GM12878 (cell line): ENCODE measurements at regions not wholly inside any gene's neighbourhood (a gene's known extent, or its start where the extent isn't known, plus 50 kb on each side); places are given as distances from the start of the nearest gene placed in this dataset.

Experiments
- ATAC-seq: fragments of 200-7000 bp; cut with Tn5 transposase; 3 replicates; pipeline ENCODE4 v1.9.1; 2020; ENCODE audit warnings: mild to moderate bottlenecking, moderate library complexity
- BruUV-seq: library from RNA; stranded (reverse); fragments of 400-500 nt; replicated peaks from 2 replicates; lab custom pipeline; 2021; lab: Mats Ljungman, UMichigan
- CTCF ChIA-PET: fragments of 300-600 bp; sonication (Branson Sonifier 250); formaldehyde crosslinking; extraction: SDS; loops from one replicate; lab custom pipeline; 2021; ENCODE audit warnings: inconsistent platforms; lab: Yijun Ruan, JAX
- POLR2A ChIA-PET: fragments of 350-600 bp; formaldehyde crosslinking; extraction: SDS; loops from one replicate; lab custom pipeline; 2021; ENCODE audit warnings: inconsistent platforms; lab: Charles Lee
- RAD21 ChIA-PET: fragments of 300-600 bp; sonication (Branson Sonifier 250); formaldehyde crosslinking; loops from one replicate; lab custom pipeline; 2023; ENCODE audit warnings: antibody characterized with exemption; ENCODE audit not compliant: unreplicated experiment; lab: Charles Lee
- SMC1A ChIA-PET: fragments of 300-600 bp; sonication (Branson Sonifier 250); formaldehyde crosslinking; loops from one replicate; lab custom pipeline; 2023; ENCODE audit not compliant: unreplicated experiment, uncharacterized antibody; lab: Charles Lee
- DNase-seq: peaks from one replicate; pipeline ENCODE4 v3.0.0-alpha.2; 2011; ENCODE audit warnings: low read depth, low spot score
- FAIRE-seq: peaks from 3 replicates; lab custom pipeline; 2011; peaks lifted over from hg19 to GRCh38; lab: Jason Lieb, UNC
- H2AFZ ChIP-seq: 2 replicates; pipeline ENCODE4 v1.6.0; 2011; ENCODE audit warnings: low read depth, low read length, control low read depth; ENCODE audit not compliant: control insufficient read depth
- H3K27ac ChIP-seq: 2 replicates; pipeline ENCODE4 v1.5.1; 2011; ENCODE audit warnings: control low read depth; ENCODE audit not compliant: control insufficient read depth, insufficient read depth
- H3K27me3 ChIP-seq, 2 experiments: replicated peaks in 1 of 2; 2 replicates each; pipeline versions ENCODE4 v1.6.0 to v1.6.1; 2011; ENCODE audit warnings: low read length in 1 of 2; ENCODE audit not compliant: control insufficient read depth in 2 of 2, insufficient read depth in 2 of 2
- H3K36me3 ChIP-seq, 2 experiments: 2 replicates each; pipeline ENCODE4 v1.5.1; 2011; ENCODE audit warnings: low read length in 1 of 2; ENCODE audit not compliant: control insufficient read depth in 2 of 2, insufficient read depth in 2 of 2
- H3K4me1 ChIP-seq: 2 replicates; pipeline ENCODE4 v1.6.1; 2011; ENCODE audit warnings: mild to moderate bottlenecking, low read length, moderate library complexity, mixed read lengths; ENCODE audit not compliant: control insufficient read depth, insufficient read depth
- H3K4me2 ChIP-seq: 2 replicates; pipeline ENCODE4 v1.6.0; 2011; ENCODE audit warnings: control low read depth; ENCODE audit not compliant: control insufficient read depth, insufficient read depth
- H3K4me3 ChIP-seq: fragments of 200-600 bp; sonication (generic); 2 replicates; pipeline ENCODE4 v1.5.1; 2016
- H3K79me2 ChIP-seq: 2 replicates; pipeline ENCODE4 v1.6.0; 2011; ENCODE audit warnings: low read length; ENCODE audit not compliant: control insufficient read depth, insufficient read depth
- H3K9ac ChIP-seq: 2 replicates; pipeline ENCODE4 v1.8.0; 2011; ENCODE audit warnings: low read length, control low read depth, mixed read lengths; ENCODE audit not compliant: control insufficient read depth, insufficient read depth
- H3K9me3 ChIP-seq: replicated peaks from 3 replicates; pipeline ENCODE4 v1.5.1; 2011; ENCODE audit warnings: mild to moderate bottlenecking, low read length; ENCODE audit not compliant: control insufficient read depth, insufficient read depth
- H4K20me1 ChIP-seq: 2 replicates; pipeline ENCODE4 v1.6.0; 2011; ENCODE audit not compliant: control insufficient read depth, insufficient read depth
- KDM1A ChIP-seq: fragments of 200-600 bp; sonication (generic); IDR thresholded peaks from 2 replicates; pipeline ENCODE4 v1.6.1; 2016; ENCODE audit warnings: borderline replicate concordance
- NFIC ChIP-seq: IDR thresholded peaks from 2 replicates; pipeline ENCODE4 v1.6.1; 2012; ENCODE audit warnings: low read depth, mild to moderate bottlenecking, inconsistent platforms, low read length, moderate library complexity
- SMAD5 ChIP-seq: IDR thresholded peaks from 2 replicates; pipeline ENCODE4 v1.6.1; 2016; ENCODE audit warnings: antibody characterized with exemption, low read depth
- SMC3 ChIP-seq: IDR thresholded peaks from 2 replicates; pipeline ENCODE4 v1.6.1; 2011; ENCODE audit warnings: low read length, improper control_type of control experiment, borderline replicate concordance
- TCF7 ChIP-seq: IDR thresholded peaks from 2 replicates; pipeline ENCODE4 v1.6.1; 2014; ENCODE audit warnings: antibody characterized with exemption, borderline replicate concordance
- ZBTB33 ChIP-seq: fragments of 450-650 bp; IDR thresholded peaks from 2 replicates; pipeline ENCODE4 v1.6.1; 2017; ENCODE audit warnings: mild to moderate bottlenecking
- ZNF24 ChIP-seq: fragments of 450-650 bp; IDR thresholded peaks from 2 replicates; pipeline ENCODE4 v1.6.1; 2017; ENCODE audit warnings: antibody characterized with exemption, mild to moderate bottlenecking
- ZNF622 ChIP-seq: fragments of 450-650 bp; IDR thresholded peaks from 2 replicates; pipeline ENCODE4 v1.6.1; 2017; ENCODE audit warnings: mild to moderate bottlenecking, inconsistent platforms
- WGBS: methylation state at CpG from one replicate; pipeline ENCODE4 v1.1.6; 2016; ENCODE audit warnings: low lambda C conversion rate; ENCODE audit not compliant: insufficient replicate concordance, insufficient coverage; ENCODE audit errors: missing lambda C conversion rate; 5-methylcytosine and 5-hydroxymethylcytosine counted together
- in situ Hi-C: fragments of 300-500 bp; cut with MboI; formaldehyde crosslinking; loops from 9 replicates; pipeline ENCODE4 v1.14.3; 2018; ENCODE audit warnings: mixed read lengths
- intact Hi-C: fragments of 100-400 bp; cut with micrococcal nuclease; formaldehyde crosslinking; loops from one replicate; pipeline ENCODE4 v1.14.2; 2022; ENCODE audit not compliant: unreplicated experiment

GRCh38 chr3:124621498-124621897 is 108.8 kb upstream of the UMPS start:
- in situ Hi-C loops = no loop called here

More at GRCh38 chr3:124621498-124621897, 108.8 kb upstream of the UMPS start:
- TF ChIP-seq KDM1A (no peak), ZBTB33 (no peak), SMAD5 (no peak), ZNF24 (no peak), TCF7 (no peak), ZNF622 (no peak), NFIC (no peak), SMC3 (no peak)
- Histone ChIP-seq H3K27ac (no peak overlapping the region), H3K4me1 (peaks cover 18% of the 10 kb centered on the region), H3K27me3 (no peaks in the 10 kb centered on the region), H3K9ac (no peak overlapping the region), H3K4me3 (no peak overlapping the region), H3K36me3 (no peaks in the 10 kb centered on the region), H3K79me2 (no peaks in the 10 kb centered on the region), H3K4me2 (no peak overlapping the region), H4K20me1 (no peaks in the 10 kb centered on the region), H2AFZ (no peak overlapping the region), H3K9me3 (no peaks in the 10 kb centered on the region)
- ChIA-PET SMC1A (interaction anchor here (1.7 kb wide), 1 partner anchor 13 kb away, joined by 5 read pairs; no protein-coding TSS in a partner anchor), CTCF (no interaction called here), RAD21 (interaction anchor here (1.1 kb wide), 1 partner anchor 15 kb away, joined by 3 read pairs; no protein-coding TSS in a partner anchor), POLR2A (interaction anchor here (1.0 to 3.9 kb wide), 2 partner anchors 19 to 22 kb away, joined by 4 to 20 read pairs; no protein-coding TSS in a partner anchor)
- intact Hi-C loops = loop anchor here (10.0 kb wide), 1 partner anchor 63 kb away; no protein-coding TSS in a partner anchor
- ATAC-seq (no peak), FAIRE-seq (no peak), DNase-seq (no peak)
- WGBS = 62% methylated on average over 3 of the region's 3 CpGs
- BruUV-seq = no TSS peak
